GM12864 (cell line): ENCODE measurements at regions not wholly inside any gene's neighbourhood (a gene's known extent, or its start where the extent isn't known, plus 50 kb on each side); places are given as distances from the start of the nearest gene placed in this dataset.

Experiments
- DNase-seq: peaks from one replicate; pipeline ENCODE4 v3.0.0-alpha.2; 2011; ENCODE audit warnings: low read depth
- H3K4me3 ChIP-seq: 2 replicates; pipeline ENCODE4 v1.5.1; 2011; ENCODE audit warnings: mild to moderate bottlenecking, low read depth, low read length, control low read depth
- CTCF ChIP-seq: IDR thresholded peaks from 2 replicates; pipeline ENCODE4 v1.5.1; 2011; ENCODE audit warnings: low read depth, mild to moderate bottlenecking, moderate library complexity, low read length, control low read depth, inconsistent platforms; ENCODE audit errors: missing control alignments

- no peak for TF ChIP-seq CTCF
- no peak for DNase-seq
- no peak overlapping the region for H3K4me3 ChIP-seq
These were observed 214.7 kb upstream of the MIR17HG start for GRCh38 chr13:91132786-91133185.

- no peak overlapping the region for H3K4me3 ChIP-seq
- no peak for DNase-seq
- TF ChIP-seq CTCF = peak; percentile 73
These were observed 213.3 kb upstream of the MIR17HG start for GRCh38 chr13:91133941-91134802.

GRCh38 chr13:91134803-91135184 lies 212.7 kb upstream of the MIR17HG start:
- no peak for TF ChIP-seq CTCF
- no peak for DNase-seq
- H3K4me3 ChIP-seq = no peak overlapping the region

DNA sequence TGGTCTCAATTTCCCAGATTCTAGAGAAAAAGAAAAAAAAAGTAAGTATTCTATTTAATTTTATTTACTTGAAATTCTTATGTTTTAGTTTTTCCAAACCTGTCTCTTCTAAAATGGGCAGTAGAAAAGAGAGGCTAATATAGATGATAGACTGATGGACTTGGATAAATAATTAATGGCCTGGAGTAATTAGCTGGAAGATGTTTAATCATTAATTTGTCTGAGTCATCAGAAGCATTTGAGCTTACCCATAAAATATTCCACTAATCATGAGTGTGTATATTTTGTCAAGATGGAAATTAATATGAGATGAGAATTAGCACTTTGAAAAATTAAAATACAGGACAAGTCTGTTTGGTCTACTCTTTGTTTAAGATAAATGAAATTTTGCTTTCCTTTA lies 212.1 kb upstream of the MIR17HG start:
- no peak for DNase-seq

GRCh38 chr13:91135968-91136367 lies 211.5 kb upstream of the MIR17HG start:
- no peak for TF ChIP-seq CTCF
- no peak for DNase-seq
- H3K4me3 ChIP-seq = no peak overlapping the region

More for the DNA sequence above, 212.1 kb upstream of the MIR17HG start:
- no peak for TF ChIP-seq CTCF
- no peak overlapping the region for H3K4me3 ChIP-seq

GRCh38 chr13:91136806-91137205 lies 210.7 kb upstream of the MIR17HG start:
- no peak for DNase-seq
- no peak for TF ChIP-seq CTCF
- no peak overlapping the region for H3K4me3 ChIP-seq

DNA sequence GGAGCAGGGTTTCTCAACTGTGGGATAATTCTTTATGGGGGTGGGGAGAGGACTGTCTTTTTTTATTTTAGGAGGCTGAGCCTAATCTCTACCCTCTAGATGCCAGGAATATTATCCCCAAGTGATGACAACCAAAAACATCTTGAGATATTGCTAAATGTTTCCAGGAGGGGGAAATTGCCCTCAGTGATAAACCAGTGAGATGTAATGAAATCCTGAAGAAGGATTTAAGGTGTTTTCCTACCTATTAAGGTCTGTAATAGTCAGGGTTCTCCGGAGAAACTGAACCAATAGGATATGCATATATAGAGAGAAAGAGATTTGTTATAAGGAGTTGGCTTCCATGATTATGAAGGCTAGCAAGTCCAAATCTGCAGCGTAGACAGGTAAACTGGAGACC lies 208.3 kb upstream of the MIR17HG start:
- no peak for DNase-seq
- TF ChIP-seq CTCF = no peak
- H3K4me3 ChIP-seq = no peak overlapping the region
